Panc1 (cell line): ENCODE measurements at regions not wholly inside any gene's neighbourhood (a gene's known extent, or its start where the extent isn't known, plus 50 kb on each side); places are given as distances from the start of the nearest gene placed in this dataset.

Source experiments
- POLR2AphosphoS5 ChIP-seq: IDR thresholded peaks from 2 replicates; pipeline ENCODE4 v1.6.1; 2012; ENCODE audit warnings: mild to moderate bottlenecking, low read depth, low read length, moderate library complexity
- SIN3A ChIP-seq: IDR thresholded peaks from 2 replicates; pipeline ENCODE4 v1.6.1; 2012; ENCODE audit warnings: low read depth, mild to moderate bottlenecking, low read length, moderate library complexity, borderline replicate concordance; ENCODE audit not compliant: insufficient read depth
- TCF7L2 ChIP-seq: IDR thresholded peaks from 2 replicates; pipeline ENCODE4 v1.6.1; 2011; ENCODE audit warnings: mild to moderate bottlenecking, low read depth, low read length, inconsistent platforms
- TF ChIP-seq, protein P1 (sequence below): fragments of 450-650 bp; IDR thresholded peaks from 2 replicates; pipeline ENCODE4 v1.5.1; 2017; ENCODE audit warnings: mild to moderate bottlenecking
- TF ChIP-seq, protein P2 (sequence below), 2 experiments: IDR thresholded peaks; 2 replicates each; pipeline ENCODE4 v1.6.1; 2011 to 2012; ENCODE audit warnings: low read depth in 2 of 2, control low read depth in 1 of 2, low read length in 1 of 2, mild to moderate bottlenecking in 1 of 2, moderate library complexity in 1 of 2; ENCODE audit not compliant: insufficient read depth in 1 of 2

DNA sequence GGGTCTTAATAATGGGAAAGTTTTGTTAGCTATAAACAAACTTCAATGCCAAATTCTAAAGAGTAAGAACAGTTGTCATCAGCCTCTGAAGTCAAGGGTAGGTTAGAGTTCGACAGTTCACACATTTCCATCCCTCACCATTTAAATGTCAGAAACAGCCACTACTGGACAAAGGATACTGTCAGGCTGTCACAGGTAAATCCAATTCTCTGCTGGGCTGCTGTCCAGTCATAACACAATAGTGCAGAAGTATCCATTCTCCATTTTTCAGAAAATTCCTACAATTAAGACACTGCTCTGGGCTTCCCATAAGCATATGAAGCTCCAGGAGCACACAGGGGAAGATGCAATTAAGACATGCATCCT lies 221.4 kb downstream of the RPS29 start:
- no peak for TF ChIP-seq POLR2AphosphoS5
- TF ChIP-seq, protein P1, sequence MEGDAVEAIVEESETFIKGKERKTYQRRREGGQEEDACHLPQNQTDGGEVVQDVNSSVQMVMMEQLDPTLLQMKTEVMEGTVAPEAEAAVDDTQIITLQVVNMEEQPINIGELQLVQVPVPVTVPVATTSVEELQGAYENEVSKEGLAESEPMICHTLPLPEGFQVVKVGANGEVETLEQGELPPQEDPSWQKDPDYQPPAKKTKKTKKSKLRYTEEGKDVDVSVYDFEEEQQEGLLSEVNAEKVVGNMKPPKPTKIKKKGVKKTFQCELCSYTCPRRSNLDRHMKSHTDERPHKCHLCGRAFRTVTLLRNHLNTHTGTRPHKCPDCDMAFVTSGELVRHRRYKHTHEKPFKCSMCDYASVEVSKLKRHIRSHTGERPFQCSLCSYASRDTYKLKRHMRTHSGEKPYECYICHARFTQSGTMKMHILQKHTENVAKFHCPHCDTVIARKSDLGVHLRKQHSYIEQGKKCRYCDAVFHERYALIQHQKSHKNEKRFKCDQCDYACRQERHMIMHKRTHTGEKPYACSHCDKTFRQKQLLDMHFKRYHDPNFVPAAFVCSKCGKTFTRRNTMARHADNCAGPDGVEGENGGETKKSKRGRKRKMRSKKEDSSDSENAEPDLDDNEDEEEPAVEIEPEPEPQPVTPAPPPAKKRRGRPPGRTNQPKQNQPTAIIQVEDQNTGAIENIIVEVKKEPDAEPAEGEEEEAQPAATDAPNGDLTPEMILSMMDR: no peak
- no peak for TF ChIP-seq TCF7L2
- TF ChIP-seq, protein P2, sequence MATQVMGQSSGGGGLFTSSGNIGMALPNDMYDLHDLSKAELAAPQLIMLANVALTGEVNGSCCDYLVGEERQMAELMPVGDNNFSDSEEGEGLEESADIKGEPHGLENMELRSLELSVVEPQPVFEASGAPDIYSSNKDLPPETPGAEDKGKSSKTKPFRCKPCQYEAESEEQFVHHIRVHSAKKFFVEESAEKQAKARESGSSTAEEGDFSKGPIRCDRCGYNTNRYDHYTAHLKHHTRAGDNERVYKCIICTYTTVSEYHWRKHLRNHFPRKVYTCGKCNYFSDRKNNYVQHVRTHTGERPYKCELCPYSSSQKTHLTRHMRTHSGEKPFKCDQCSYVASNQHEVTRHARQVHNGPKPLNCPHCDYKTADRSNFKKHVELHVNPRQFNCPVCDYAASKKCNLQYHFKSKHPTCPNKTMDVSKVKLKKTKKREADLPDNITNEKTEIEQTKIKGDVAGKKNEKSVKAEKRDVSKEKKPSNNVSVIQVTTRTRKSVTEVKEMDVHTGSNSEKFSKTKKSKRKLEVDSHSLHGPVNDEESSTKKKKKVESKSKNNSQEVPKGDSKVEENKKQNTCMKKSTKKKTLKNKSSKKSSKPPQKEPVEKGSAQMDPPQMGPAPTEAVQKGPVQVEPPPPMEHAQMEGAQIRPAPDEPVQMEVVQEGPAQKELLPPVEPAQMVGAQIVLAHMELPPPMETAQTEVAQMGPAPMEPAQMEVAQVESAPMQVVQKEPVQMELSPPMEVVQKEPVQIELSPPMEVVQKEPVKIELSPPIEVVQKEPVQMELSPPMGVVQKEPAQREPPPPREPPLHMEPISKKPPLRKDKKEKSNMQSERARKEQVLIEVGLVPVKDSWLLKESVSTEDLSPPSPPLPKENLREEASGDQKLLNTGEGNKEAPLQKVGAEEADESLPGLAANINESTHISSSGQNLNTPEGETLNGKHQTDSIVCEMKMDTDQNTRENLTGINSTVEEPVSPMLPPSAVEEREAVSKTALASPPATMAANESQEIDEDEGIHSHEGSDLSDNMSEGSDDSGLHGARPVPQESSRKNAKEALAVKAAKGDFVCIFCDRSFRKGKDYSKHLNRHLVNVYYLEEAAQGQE (IDR thresholded peaks at IDR 0.05; ENCODE audit: insufficient read depth in 1 of 2, low read depth in 2 of 2, low read length in 1 of 2): no peak
- no peak for TF ChIP-seq SIN3A
